HG03095 (cell line): ENCODE measurements at regions not wholly inside any gene's neighbourhood (a gene's known extent, or its start where the extent isn't known, plus 50 kb on each side); places are given as distances from the start of the nearest gene placed in this dataset.
"Not testable (repeated sequence)": the region's sequence is repeated elsewhere in the genome, so short reads cannot be mapped to it uniquely, and the experiment has no call there.

Source experiments
- ATAC-seq: cut with Tn5 transposase; IDR thresholded peaks from one replicate; pipeline ENCODE4 v1.9.1; 2021; ENCODE audit warnings: moderate library complexity; ENCODE audit not compliant: unreplicated experiment

- ATAC-seq, result no peak
These were observed 269.0 kb downstream of the OXSM start for GRCh38 chr3:26058901-26059321.

DNA sequence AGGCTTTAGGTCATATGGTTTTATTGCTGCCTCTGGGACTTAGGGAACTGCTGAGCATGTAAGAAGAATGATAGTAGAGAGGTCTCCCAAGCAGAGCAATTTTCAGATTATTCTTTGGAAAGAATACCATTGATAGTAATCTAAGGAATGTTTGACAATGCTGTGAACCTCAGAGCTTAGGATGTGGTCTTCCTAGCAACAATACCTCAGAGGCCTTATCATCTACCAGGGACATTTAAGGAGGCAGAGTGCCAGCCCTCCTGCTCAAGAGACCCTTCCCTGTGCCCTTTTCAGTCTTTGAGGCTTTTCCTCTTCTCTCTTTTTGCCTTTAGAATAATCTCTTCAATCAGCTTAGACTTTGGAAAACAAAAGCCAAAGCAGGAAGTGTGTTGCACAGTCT is 272.1 kb downstream of the OXSM start:
- ATAC-seq, result no peak

DNA sequence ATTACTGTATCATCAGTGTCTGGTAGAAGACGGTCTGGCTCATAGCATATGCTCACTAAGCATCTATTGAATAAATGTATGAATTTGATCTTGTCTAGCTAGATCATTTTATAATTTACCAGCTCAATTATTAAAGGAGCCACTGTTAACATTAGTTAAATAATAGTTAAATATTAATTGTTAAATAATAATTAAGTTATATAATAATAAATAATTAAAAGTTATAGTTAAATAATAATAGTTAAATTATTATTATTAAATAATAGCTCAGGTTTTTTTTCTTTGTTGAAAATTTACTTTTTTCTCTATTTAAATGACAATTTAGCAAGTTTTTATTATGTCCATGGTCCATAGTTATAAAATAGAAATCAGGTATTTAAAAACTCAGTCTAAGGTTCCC is 274.4 kb downstream of the OXSM start:
- no peak for ATAC-seq

- ATAC-seq, result no peak
These were observed 279.0 kb downstream of the OXSM start for GRCh38 chr3:26068890-26069289.

DNA sequence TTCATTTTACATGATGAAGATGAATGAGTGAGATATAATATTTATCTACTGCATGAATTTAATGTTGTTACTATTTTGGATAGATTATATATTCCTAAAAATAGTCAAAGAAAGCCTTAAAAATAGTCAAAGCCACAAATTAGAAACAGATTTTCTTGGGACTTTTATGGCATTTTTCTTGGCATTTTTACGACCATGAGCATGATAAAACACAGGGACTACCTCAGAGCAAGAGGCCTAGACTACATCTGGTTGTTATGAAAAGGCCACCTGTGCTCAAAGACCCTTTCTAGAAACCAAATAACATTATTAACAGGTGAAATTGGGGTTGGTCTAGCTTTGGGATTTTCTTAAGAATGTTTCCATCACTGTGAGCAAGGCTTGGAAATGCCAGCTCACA is 281.0 kb downstream of the OXSM start:
- no peak for ATAC-seq

DNA sequence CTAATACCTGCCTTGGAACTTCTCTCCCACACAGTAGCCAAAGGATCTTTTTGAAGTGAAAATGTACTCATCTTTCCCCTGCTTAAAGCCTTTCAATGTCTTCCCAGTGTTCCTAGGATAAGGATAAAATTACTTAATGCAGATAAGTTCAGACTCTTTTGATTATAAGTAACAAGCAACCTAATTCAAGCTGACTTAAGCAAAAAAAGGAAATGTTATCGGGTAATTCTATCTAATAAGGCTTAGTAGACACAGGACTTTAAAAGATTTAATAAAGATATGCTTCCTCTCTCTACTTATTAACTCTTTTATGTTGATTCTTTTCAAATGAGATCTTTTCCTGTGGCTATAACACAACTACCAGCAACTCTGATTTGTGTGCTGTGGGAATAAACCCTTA is 284.2 kb downstream of the OXSM start:
- no peak for ATAC-seq

DNA sequence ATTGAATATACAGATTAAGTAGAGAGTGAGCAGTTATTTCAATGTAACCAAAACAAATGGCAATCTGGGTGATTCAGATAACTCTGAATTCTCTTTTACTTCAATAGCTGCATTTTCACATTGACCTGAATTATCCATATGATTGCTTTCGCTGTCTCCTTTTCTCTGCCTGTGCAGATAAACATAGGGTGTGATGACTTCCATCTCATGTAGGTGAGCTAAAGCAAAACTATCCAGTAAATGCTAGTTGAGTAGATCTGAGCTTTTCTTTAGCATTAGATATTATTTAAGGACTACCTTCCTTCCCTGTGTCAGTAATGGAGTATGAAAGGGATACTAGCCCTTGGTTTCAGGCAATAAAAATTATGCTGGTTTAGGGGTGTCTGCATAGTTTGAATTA is 288.6 kb downstream of the OXSM start:
- ATAC-seq, result no peak

- ATAC-seq, result no peak
These were observed 291.3 kb downstream of the OXSM start for GRCh38 chr3:26081166-26081565.

DNA sequence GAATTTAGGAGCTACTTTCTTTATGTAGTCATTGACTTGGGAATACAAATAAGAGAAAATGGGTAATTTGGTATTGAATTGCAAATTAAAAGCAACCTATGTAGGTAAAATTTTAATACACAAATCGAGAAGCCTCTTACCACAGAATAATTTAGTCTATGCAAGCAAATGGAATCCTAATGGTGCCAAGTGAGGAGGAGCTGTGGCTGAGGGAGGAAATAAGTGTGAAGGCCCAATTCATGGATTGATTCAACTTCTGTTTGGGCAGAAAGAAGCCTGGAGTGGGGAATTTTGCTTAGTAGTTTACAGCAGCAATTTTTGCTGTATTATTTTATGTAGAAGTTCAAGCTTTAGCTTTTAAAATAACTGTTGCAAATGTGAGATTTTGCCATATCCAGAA is 291.9 kb downstream of the OXSM start:
- no peak for ATAC-seq

DNA sequence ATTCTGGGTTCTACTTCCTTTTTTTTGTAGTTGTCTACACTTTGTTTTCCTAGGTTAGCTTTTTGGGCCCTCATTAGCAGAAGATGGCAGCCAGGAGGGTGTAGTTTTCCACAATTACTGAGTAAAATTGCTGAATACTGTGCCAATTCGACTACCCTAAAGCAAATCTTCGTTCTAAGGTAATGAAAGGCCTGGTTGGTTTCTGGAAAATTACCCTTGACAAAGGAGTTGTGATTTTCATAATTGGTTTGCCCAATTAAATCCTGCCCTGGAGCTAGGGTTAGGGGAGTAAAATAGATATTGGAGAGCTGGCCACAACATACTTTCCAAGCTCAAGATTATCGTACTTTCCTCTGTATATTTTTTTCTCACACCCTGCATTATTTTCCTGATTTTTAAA is 293.0 kb downstream of the OXSM start:
- ATAC-seq, result no peak

- ATAC-seq, result no peak
These were observed 294.7 kb downstream of the OXSM start for GRCh38 chr3:26084629-26085028.

GRCh38 chr3:26087751-26088150 is 297.9 kb downstream of the OXSM start:
- ATAC-seq, result no peak

- no peak for ATAC-seq
These were observed 299.4 kb downstream of the OXSM start for GRCh38 chr3:26089249-26089648.

- ATAC-seq, result no peak
These were observed 300.7 kb downstream of the OXSM start for GRCh38 chr3:26090589-26090988.

DNA sequence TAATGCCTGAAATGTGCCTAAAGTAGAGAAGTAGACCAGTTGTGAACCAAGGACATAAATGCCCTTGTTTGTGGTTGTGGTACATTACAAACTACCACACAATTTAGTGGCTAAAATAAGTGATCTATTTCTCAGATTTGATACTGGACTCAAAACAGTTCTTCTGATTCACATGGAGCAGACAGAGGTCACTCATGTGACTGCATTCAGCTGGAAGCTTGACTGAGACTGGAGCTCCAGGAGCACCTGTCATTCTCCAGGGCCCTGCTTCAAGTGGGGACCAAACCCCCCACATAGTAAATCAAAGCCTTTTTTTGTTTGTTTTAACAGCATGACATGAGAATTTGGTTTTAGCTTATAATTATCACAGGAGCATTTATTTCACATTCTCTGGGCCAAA is 301.2 kb downstream of the OXSM start:
- no peak for ATAC-seq

- no peak for ATAC-seq
These were observed 301.7 kb downstream of the OXSM start for GRCh38 chr3:26091626-26092025.

GRCh38 chr3:26097111-26097510 is 307.2 kb downstream of the OXSM start:
- not testable (repeated sequence) for ATAC-seq

GRCh38 chr3:26099692-26100091 is 309.8 kb downstream of the OXSM start:
- no peak for ATAC-seq

GRCh38 chr3:26100176-26100575 is 310.3 kb downstream of the OXSM start:
- no peak for ATAC-seq

DNA sequence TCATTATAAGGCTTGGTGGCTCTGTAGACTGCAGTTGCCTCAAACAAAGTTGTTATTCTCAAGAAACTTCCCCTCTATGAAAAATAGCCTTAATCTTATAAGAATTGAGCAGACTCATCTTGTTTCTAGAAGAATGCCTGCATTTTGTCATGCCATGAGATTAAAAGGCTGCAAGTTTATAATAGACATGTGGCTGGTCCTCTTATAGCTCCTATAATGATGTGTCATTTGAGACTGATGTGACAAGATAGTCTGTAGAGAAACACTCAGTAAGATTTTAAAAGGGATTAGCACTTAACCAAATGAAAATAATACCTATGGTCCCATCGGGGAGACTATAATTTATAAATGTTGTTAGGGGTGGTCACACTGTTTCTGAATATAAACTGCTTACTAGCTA is 312.5 kb downstream of the OXSM start:
- ATAC-seq, result no peak

- ATAC-seq, result no peak
These were observed 315.0 kb downstream of the OXSM start for GRCh38 chr3:26104851-26105251.

DNA sequence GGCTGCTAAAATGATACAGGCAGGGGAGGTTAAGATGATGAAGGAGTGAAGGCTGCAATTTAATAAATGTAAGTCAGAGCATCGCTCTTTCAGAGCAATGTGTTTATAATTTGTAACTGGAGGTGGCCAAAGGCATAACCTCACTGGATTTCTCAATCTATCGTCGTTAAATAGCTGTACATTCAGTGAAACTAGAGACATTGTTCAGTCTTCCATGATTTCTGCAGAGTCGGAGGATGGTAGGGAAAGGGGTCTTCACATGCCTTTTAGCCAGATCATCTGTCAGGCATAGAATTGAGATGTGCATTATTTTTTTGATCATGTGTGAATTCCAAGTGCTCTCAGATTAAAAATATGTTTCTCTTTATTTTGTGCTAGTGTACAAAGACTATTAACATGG is 315.4 kb downstream of the OXSM start:
- no peak for ATAC-seq

GRCh38 chr3:26106228-26106627 is 316.3 kb downstream of the OXSM start:
- no peak for ATAC-seq
